Activated gamma-delta T cell (primary cell): ENCODE measurements at regions not wholly inside any gene's neighbourhood (a gene's known extent, or its start where the extent isn't known, plus 50 kb on each side); places are given as distances from the start of the nearest gene placed in this dataset.

Experiments used
- DNase-seq: peaks from one replicate; lab custom pipeline; 2025; lab: John Stamatoyannopoulos, UW

GRCh38 chr5:88144219-88145001, 124.2 kb downstream of the TMEM161B start:
- DNase-seq, result no peak

- no peak for DNase-seq
Measured at GRCh38 chr5:88143693-88144218, 124.9 kb downstream of the TMEM161B start.

- no peak for DNase-seq
Measured at GRCh38 chr5:88142886-88143692, 125.6 kb downstream of the TMEM161B start.

GRCh38 chr5:88142636-88142885, 126.1 kb downstream of the TMEM161B start:
- no peak for DNase-seq

- peak; percentile 75 for DNase-seq
Measured at GRCh38 chr5:88140856-88141752, 127.5 kb downstream of the TMEM161B start.

- DNase-seq, result no peak
Measured at GRCh38 chr5:88140396-88140855, 128.2 kb downstream of the TMEM161B start.

- DNase-seq, result no peak
Measured at GRCh38 chr5:88130211-88130815, 138.3 kb downstream of the TMEM161B start.

- no peak for DNase-seq
Measured at GRCh38 chr5:88128813-88129212, 139.8 kb downstream of the TMEM161B start.

- no peak for DNase-seq
Measured at GRCh38 chr5:88119535-88120125, 149.0 kb downstream of the TMEM161B start.

GRCh38 chr5:88118179-88118578, 150.5 kb downstream of the TMEM161B start:
- no peak for DNase-seq

GRCh38 chr5:88117546-88117945, 151.1 kb downstream of the TMEM161B start:
- no peak for DNase-seq

GRCh38 chr5:88116396-88116795, 152.2 kb downstream of the TMEM161B start:
- no peak for DNase-seq

- DNase-seq, result no peak
Measured at GRCh38 chr5:88115211-88115610, 153.4 kb downstream of the TMEM161B start.

GRCh38 chr5:88113429-88113828, 155.2 kb downstream of the TMEM161B start:
- DNase-seq, result no peak

- DNase-seq, result no peak
Measured at GRCh38 chr5:88109818-88110217, 158.8 kb downstream of the TMEM161B start.

GRCh38 chr5:88108490-88109279, 160.0 kb downstream of the TMEM161B start:
- no peak for DNase-seq

GRCh38 chr5:88094906-88095496, 173.6 kb downstream of the TMEM161B start:
- DNase-seq, result no peak

GRCh38 chr5:88094403-88094802, 174.2 kb downstream of the TMEM161B start:
- DNase-seq, result no peak

GRCh38 chr5:88093765-88094164, 174.9 kb downstream of the TMEM161B start:
- no peak for DNase-seq
